ENCODE measurements at regions not wholly inside any gene's neighbourhood (a gene's known extent, or its start where the extent isn't known, plus 50 kb on each side); places are given as distances from the start of the nearest gene placed in this dataset.
"Not testable (repeated sequence)": the region's sequence is repeated elsewhere in the genome, so short reads cannot be mapped to it uniquely, and the experiment has no call there.

GRCh38 chr6:156454867-156455266, 322.3 kb upstream of the ARID1B start:
- no peak for DNase-seq (ENCODE audit: low read depth in 2 of 3, low spot score in 2 of 3)

- DNase-seq (ENCODE audit: low read depth in 2 of 3, low spot score in 2 of 3): no peak
Observed at GRCh38 chr6:156451726-156452125, 325.5 kb upstream of the ARID1B start.

GRCh38 chr6:156451088-156451487, 326.1 kb upstream of the ARID1B start:
- no peak for DNase-seq (ENCODE audit: low read depth in 2 of 3, low spot score in 2 of 3)

GRCh38 chr6:156450421-156450820, 326.8 kb upstream of the ARID1B start:
- DNase-seq (ENCODE audit: low read depth in 2 of 3, low spot score in 2 of 3): no peak

- DNase-seq (ENCODE audit: low read depth in 2 of 3, low spot score in 2 of 3): no peak
Observed at GRCh38 chr6:156449569-156449968, 327.6 kb upstream of the ARID1B start.

GRCh38 chr6:156449128-156449527, 328.1 kb upstream of the ARID1B start:
- no peak for DNase-seq (ENCODE audit: low read depth in 2 of 3, low spot score in 2 of 3)

GRCh38 chr6:156448579-156448978, 328.6 kb upstream of the ARID1B start:
- DNase-seq (ENCODE audit: low read depth in 2 of 3, low spot score in 2 of 3): no peak

- DNase-seq (ENCODE audit: low read depth in 2 of 3, low spot score in 2 of 3): no peak
Observed at GRCh38 chr6:156440688-156441087, 336.5 kb upstream of the ARID1B start.

- no peak for DNase-seq (ENCODE audit: low read depth in 2 of 3, low spot score in 2 of 3)
Observed at GRCh38 chr6:156438350-156438923, 338.7 kb upstream of the ARID1B start.

- DNase-seq (ENCODE audit: low read depth in 2 of 3, low spot score in 2 of 3): no peak
Observed at GRCh38 chr6:156437121-156437879, 339.9 kb upstream of the ARID1B start.

- no peak for DNase-seq (ENCODE audit: low read depth in 2 of 3, low spot score in 2 of 3)
Observed at GRCh38 chr6:156434795-156435190, 342.4 kb upstream of the ARID1B start.

GRCh38 chr6:156434049-156434794, 343.0 kb upstream of the ARID1B start:
- DNase-seq (ENCODE audit: low read depth in 2 of 3, low spot score in 2 of 3): no peak

- no peak for DNase-seq (ENCODE audit: low read depth in 2 of 3, low spot score in 2 of 3)
Observed at GRCh38 chr6:156432543-156432942, 344.6 kb upstream of the ARID1B start.

GRCh38 chr6:156430386-156430785, 346.8 kb upstream of the ARID1B start:
- no peak for DNase-seq (ENCODE audit: low read depth in 2 of 3, low spot score in 2 of 3)

- no peak for DNase-seq (ENCODE audit: low read depth in 2 of 3, low spot score in 2 of 3)
Observed at GRCh38 chr6:156427345-156427744, 349.8 kb upstream of the ARID1B start.

GRCh38 chr6:156425359-156426020, 351.7 kb upstream of the ARID1B start:
- no peak for DNase-seq (ENCODE audit: low read depth in 2 of 3, low spot score in 2 of 3)

GRCh38 chr6:156423829-156424228, 353.3 kb upstream of the ARID1B start:
- no peak for DNase-seq (ENCODE audit: low read depth in 2 of 3, low spot score in 2 of 3)

- DNase-seq (ENCODE audit: low read depth in 2 of 3, low spot score in 2 of 3): no peak
Observed at GRCh38 chr6:156423075-156423474, 354.1 kb upstream of the ARID1B start.

GRCh38 chr6:156421933-156422332, 355.2 kb upstream of the ARID1B start:
- no peak for DNase-seq (ENCODE audit: low read depth in 2 of 3, low spot score in 2 of 3)

GRCh38 chr6:156421301-156421700, 355.9 kb upstream of the ARID1B start:
- DNase-seq (ENCODE audit: low read depth in 2 of 3, low spot score in 2 of 3): not testable (repeated sequence)

GRCh38 chr6:156420172-156420993, 356.8 kb upstream of the ARID1B start:
- DNase-seq (ENCODE audit: low read depth in 2 of 3, low spot score in 2 of 3): no peak
